ENCODE measurements at regions not wholly inside any gene's neighbourhood (a gene's known extent, or its start where the extent isn't known, plus 50 kb on each side); places are given as distances from the start of the nearest gene placed in this dataset.
A peak's percentile ranks its signal among the peaks of the same experiment; 100 is the strongest.

GRCh38 chr5:99061299-99061698 is 132.5 kb upstream of the CHD1 start:
- ChIA-PET POLR2A (ENCODE audit: partially characterized antibody) (interaction anchor here (1.3 to 4.8 kb wide), 6 partner anchors 15 to 157 kb away, joined by 3 to 69 read pairs (median 22); partner anchors contain the start of gene CHD1), CTCF (ENCODE audit: partially characterized antibody) (interaction anchor here (0.7 to 6.3 kb wide), 25 partner anchors 10 to 1830 kb away, joined by 3 to 72 read pairs (median 6); no protein-coding TSS in a partner anchor)
- no peak for DNase-seq
- Mint-ChIP-seq H3K9me3 (no peaks in the 10 kb centered on the region), H3K27ac (no peak overlapping the region), H3K36me3 (no peaks in the 10 kb centered on the region), H3K4me1 (peaks cover 0 to 18% (median 10%) of the 10 kb centered on the region in 4 donors), H3K27me3 (peaks cover 0 to 2% of the 10 kb centered on the region in 2 donors), H3K4me3 (no peak overlapping the region)
- Histone ChIP-seq H3K9me3 (ENCODE audit: control insufficient read depth in 1 of 2, low read length in 2 of 2) (no peaks in the 10 kb centered on the region), H3K4me3 (ENCODE audit: low read length in 2 of 2) (no peak overlapping the region), H3K27ac (ENCODE audit: low read depth, low read length) (no peak overlapping the region), H3K36me3 (ENCODE audit: insufficient read depth, low read length) (no peaks in the 10 kb centered on the region), H3K27me3 (ENCODE audit: insufficient read depth, low read length) (no peaks in the 10 kb centered on the region), H3K4me1 (ENCODE audit: insufficient read depth, low read length) (no peaks in the 10 kb centered on the region)
- intact Hi-C loops (cut with micrococcal nuclease): no loop called here

- Mint-ChIP-seq H3K4me1 (peaks cover 2 to 19% (median 11%) of the 10 kb centered on the region in 4 donors), H3K27me3 (peaks cover 0 to 2% of the 10 kb centered on the region in 2 donors), H3K27ac (peak overlapping the region in 2 of 7 donors; percentile 53 to 71), H3K9me3 (no peaks in the 10 kb centered on the region), H3K36me3 (no peaks in the 10 kb centered on the region), H3K4me3 (peak overlapping the region in 5 of 8 donors; percentile 22 to 54 (median 40))
- Histone ChIP-seq H3K4me1 (ENCODE audit: insufficient read depth, low read length) (no peaks in the 10 kb centered on the region), H3K36me3 (ENCODE audit: insufficient read depth, low read length) (no peaks in the 10 kb centered on the region), H3K27ac (ENCODE audit: low read depth, low read length) (no peak overlapping the region), H3K4me3 (ENCODE audit: low read length in 2 of 2) (no peak overlapping the region), H3K9me3 (ENCODE audit: control insufficient read depth in 1 of 2, low read length in 2 of 2) (no peaks in the 10 kb centered on the region), H3K27me3 (ENCODE audit: insufficient read depth, low read length) (no peaks in the 10 kb centered on the region)
- CTCF ChIA-PET (ENCODE audit: partially characterized antibody): interaction anchor here (0.6 to 6.3 kb wide), 37 partner anchors 10 to 1830 kb away, joined by 3 to 72 read pairs (median 5); no protein-coding TSS in a partner anchor
- POLR2A ChIA-PET (ENCODE audit: partially characterized antibody): interaction anchor here (1.0 to 4.8 kb wide), 8 partner anchors 14 to 156 kb away, joined by 3 to 69 read pairs (median 14); partner anchors contain the start of gene CHD1
- DNase-seq: peak; percentile 77 to 84 (median 82)
- intact Hi-C loops (cut with micrococcal nuclease): loop anchor here (1.0 kb wide), 3 partner anchors 28 to 154 kb away; partner anchors contain the start of gene CHD1
Observed at GRCh38 chr5:99060306-99061261, 131.8 kb upstream of the CHD1 start.

GRCh38 chr5:99059685-99060084 is 130.9 kb upstream of the CHD1 start:
- Mint-ChIP-seq H3K36me3 (no peaks in the 10 kb centered on the region), H3K27ac (peak overlapping the region in 1 of 7 donors; percentile 72), H3K4me3 (no peak overlapping the region), H3K4me1 (peaks cover 4 to 23% (median 15%) of the 10 kb centered on the region in 4 donors), H3K9me3 (no peaks in the 10 kb centered on the region), H3K27me3 (peaks cover 0 to 2% of the 10 kb centered on the region in 2 donors)
- intact Hi-C loops (cut with micrococcal nuclease): loop anchor here (1.0 kb wide), 3 partner anchors 27 to 153 kb away; partner anchors contain the start of gene CHD1
- Histone ChIP-seq H3K9me3 (ENCODE audit: control insufficient read depth in 1 of 2, low read length in 2 of 2) (no peaks in the 10 kb centered on the region), H3K27me3 (ENCODE audit: insufficient read depth, low read length) (no peaks in the 10 kb centered on the region), H3K36me3 (ENCODE audit: insufficient read depth, low read length) (no peaks in the 10 kb centered on the region), H3K4me3 (ENCODE audit: low read length in 2 of 2) (no peak overlapping the region), H3K27ac (ENCODE audit: low read depth, low read length) (no peak overlapping the region), H3K4me1 (ENCODE audit: insufficient read depth, low read length) (no peaks in the 10 kb centered on the region)
- ChIA-PET CTCF (ENCODE audit: partially characterized antibody) (interaction anchor here (0.9 to 6.3 kb wide), 15 partner anchors 10 to 290 kb away, joined by 3 to 72 read pairs (median 5); no protein-coding TSS in a partner anchor), POLR2A (ENCODE audit: partially characterized antibody) (interaction anchor here (0.6 to 4.8 kb wide), 8 partner anchors 21 to 155 kb away, joined by 3 to 69 read pairs (median 14); partner anchors contain the start of gene CHD1)
- DNase-seq: no peak

- H3K27ac Mint-ChIP-seq: peak overlapping the region in 2 of 7 donors; percentile 14 to 42
- intact Hi-C loops (cut with micrococcal nuclease): no loop called here
- no peaks in the 10 kb centered on the region for H3K9me3 ChIP-seq (ENCODE audit: control insufficient read depth in 1 of 2, low read length in 2 of 2)
- no peak for DNase-seq
- no peaks in the 10 kb centered on the region for H3K36me3 ChIP-seq (ENCODE audit: insufficient read depth, low read length)
- no peaks in the 10 kb centered on the region for H3K27me3 ChIP-seq (ENCODE audit: insufficient read depth, low read length)
- H3K36me3 Mint-ChIP-seq: no peaks in the 10 kb centered on the region
- no peaks in the 10 kb centered on the region for H3K4me1 ChIP-seq (ENCODE audit: insufficient read depth, low read length)
- no peak overlapping the region for H3K4me3 Mint-ChIP-seq
- ChIA-PET POLR2A (ENCODE audit: partially characterized antibody) (interaction anchor here (1.1 to 4.8 kb wide), 7 partner anchors 20 to 154 kb away, joined by 3 to 69 read pairs (median 22); partner anchors contain the start of gene CHD1), CTCF (ENCODE audit: partially characterized antibody) (interaction anchor here (0.7 to 6.3 kb wide), 11 partner anchors 13 to 289 kb away, joined by 3 to 72 read pairs (median 21); no protein-coding TSS in a partner anchor)
- no peak overlapping the region for H3K4me3 ChIP-seq (ENCODE audit: low read length in 2 of 2)
- no peaks in the 10 kb centered on the region for H3K9me3 Mint-ChIP-seq
- peaks cover 4 to 23% (median 15%) of the 10 kb centered on the region in 4 donors for H3K4me1 Mint-ChIP-seq
- no peaks in the 10 kb centered on the region for H3K27me3 Mint-ChIP-seq
- no peak overlapping the region for H3K27ac ChIP-seq (ENCODE audit: low read depth, low read length)
Observed at GRCh38 chr5:99058466-99058865, 129.7 kb upstream of the CHD1 start.

GRCh38 chr5:99054972-99055371 is 126.2 kb upstream of the CHD1 start:
- Mint-ChIP-seq H3K36me3 (no peaks in the 10 kb centered on the region), H3K4me3 (peak overlapping the region in 3 of 8 donors; percentile 46 to 49 (median 47)), H3K27ac (peak overlapping the region; percentile 29 to 87 (median 64)), H3K4me1 (peaks cover 6 to 19% (median 13%) of the 10 kb centered on the region in 4 donors), H3K27me3 (no peaks in the 10 kb centered on the region), H3K9me3 (no peaks in the 10 kb centered on the region)
- no peaks in the 10 kb centered on the region for H3K27me3 ChIP-seq (ENCODE audit: insufficient read depth, low read length)
- no peaks in the 10 kb centered on the region for H3K36me3 ChIP-seq (ENCODE audit: insufficient read depth, low read length)
- no peak overlapping the region for H3K4me3 ChIP-seq (ENCODE audit: low read length in 2 of 2)
- peak in 3 of 5 donors; percentile 15 to 38 (median 32) for DNase-seq
- intact Hi-C loops (cut with micrococcal nuclease): no loop called here
- H3K4me1 ChIP-seq (ENCODE audit: insufficient read depth, low read length): no peaks in the 10 kb centered on the region
- no peaks in the 10 kb centered on the region for H3K9me3 ChIP-seq (ENCODE audit: control insufficient read depth in 1 of 2, low read length in 2 of 2)
- ChIA-PET CTCF (ENCODE audit: partially characterized antibody) (no interaction called here), POLR2A (ENCODE audit: partially characterized antibody) (interaction anchor here (1.0 to 5.0 kb wide), 5 partner anchors 9 to 126 kb away, joined by 4 to 24 read pairs (median 5); partner anchors contain the start of gene CHD1)
- H3K27ac ChIP-seq (ENCODE audit: low read depth, low read length): no peak overlapping the region

- Histone ChIP-seq H3K27ac (ENCODE audit: low read depth, low read length) (no peak overlapping the region), H3K4me1 (ENCODE audit: insufficient read depth, low read length) (peaks cover 14% of the 10 kb centered on the region), H3K9me3 (ENCODE audit: control insufficient read depth in 1 of 2, low read length in 2 of 2) (peaks cover 0 to 6% of the 10 kb centered on the region in 2 donors), H3K36me3 (ENCODE audit: insufficient read depth, low read length) (no peaks in the 10 kb centered on the region), H3K27me3 (ENCODE audit: insufficient read depth, low read length) (no peaks in the 10 kb centered on the region), H3K4me3 (ENCODE audit: low read length in 2 of 2) (no peak overlapping the region)
- ChIA-PET POLR2A (ENCODE audit: partially characterized antibody) (interaction anchor here (0.7 to 5.2 kb wide), 6 partner anchors 8 to 118 kb away, joined by 3 to 50 read pairs (median 12); partner anchors contain the start of gene CHD1), CTCF (ENCODE audit: partially characterized antibody) (interaction anchor here (1.0 to 2.9 kb wide), 4 partner anchors 13 to 141 kb away, joined by 3 to 17 read pairs (median 4); no protein-coding TSS in a partner anchor)
- no peak for DNase-seq
- Mint-ChIP-seq H3K27me3 (no peaks in the 10 kb centered on the region), H3K4me3 (peak overlapping the region in 2 of 8 donors; percentile 25 to 46), H3K27ac (peak overlapping the region in 3 of 7 donors; percentile 22 to 73 (median 51)), H3K4me1 (peaks cover 4 to 23% (median 12%) of the 10 kb centered on the region in 4 donors), H3K36me3 (peaks cover 16 to 17% of the 10 kb centered on the region in 2 donors), H3K9me3 (peaks cover 0 to 28% (median 20%) of the 10 kb centered on the region in 8 donors)
- intact Hi-C loops (cut with micrococcal nuclease): no loop called here
Observed at GRCh38 chr5:99045871-99046270, 117.1 kb upstream of the CHD1 start.
